Rectal smooth muscle tissue (tissue), 1 donor: ENCODE measurements at regions not wholly inside any gene's neighbourhood (a gene's known extent, or its start where the extent isn't known, plus 50 kb on each side); places are given as distances from the start of the nearest gene placed in this dataset.

Experiments used
- H3K27ac ChIP-seq: one replicate; pipeline ENCODE4 v1.7.0; 2013; ENCODE audit warnings: low read depth, low read length, inconsistent platforms
- H3K27me3 ChIP-seq: one replicate; pipeline ENCODE4 v1.7.0; 2013; ENCODE audit warnings: low read length; ENCODE audit not compliant: control insufficient read depth, insufficient read depth
- H3K36me3 ChIP-seq: one replicate; pipeline ENCODE4 v1.7.0; 2013; ENCODE audit warnings: low read length; ENCODE audit not compliant: control insufficient read depth, insufficient read depth
- H3K4me1 ChIP-seq: one replicate; pipeline ENCODE4 v1.7.0; 2013; ENCODE audit warnings: low read length; ENCODE audit not compliant: control insufficient read depth, insufficient read depth
- H3K4me3 ChIP-seq: one replicate; pipeline ENCODE4 v1.7.0; 2013; ENCODE audit warnings: low read length
- H3K9ac ChIP-seq: one replicate; pipeline ENCODE4 v1.7.0; 2013; ENCODE audit warnings: low read length

- Histone ChIP-seq H3K27me3 (no peaks in the 10 kb centered on the region), H3K27ac (no peak overlapping the region), H3K36me3 (no peaks in the 10 kb centered on the region), H3K4me3 (peak overlapping the region; percentile 12), H3K4me1 (peaks cover 5% of the 10 kb centered on the region), H3K9ac (no peak overlapping the region)
Measured at GRCh38 chr12:67747869-67748742, 99.6 kb downstream of the DYRK2 start.

- H3K36me3 ChIP-seq = no peaks in the 10 kb centered on the region
- H3K27ac ChIP-seq = no peak overlapping the region
- no peak overlapping the region for H3K9ac ChIP-seq
- no peak overlapping the region for H3K4me3 ChIP-seq
- H3K4me1 ChIP-seq = peaks cover 5% of the 10 kb centered on the region
- H3K27me3 ChIP-seq = no peaks in the 10 kb centered on the region
Measured at GRCh38 chr12:67748743-67749040, 100.1 kb downstream of the DYRK2 start.

GRCh38 chr12:67750513-67751183 lies 102.1 kb downstream of the DYRK2 start:
- no peaks in the 10 kb centered on the region for H3K36me3 ChIP-seq
- H3K4me1 ChIP-seq = peaks cover 13% of the 10 kb centered on the region
- H3K9ac ChIP-seq = no peak overlapping the region
- no peak overlapping the region for H3K27ac ChIP-seq
- no peaks in the 10 kb centered on the region for H3K27me3 ChIP-seq
- H3K4me3 ChIP-seq = no peak overlapping the region

- no peaks in the 10 kb centered on the region for H3K36me3 ChIP-seq
- H3K9ac ChIP-seq = no peak overlapping the region
- H3K27ac ChIP-seq = peak overlapping the region; percentile 11
- peaks cover 13% of the 10 kb centered on the region for H3K4me1 ChIP-seq
- H3K27me3 ChIP-seq = no peaks in the 10 kb centered on the region
- no peak overlapping the region for H3K4me3 ChIP-seq
Measured at GRCh38 chr12:67751381-67751928, 102.9 kb downstream of the DYRK2 start.

- Histone ChIP-seq H3K4me1 (peaks cover 13% of the 10 kb centered on the region), H3K4me3 (no peak overlapping the region), H3K27ac (no peak overlapping the region), H3K27me3 (no peaks in the 10 kb centered on the region), H3K36me3 (no peaks in the 10 kb centered on the region), H3K9ac (no peak overlapping the region)
Measured at GRCh38 chr12:67752226-67752732, 103.7 kb downstream of the DYRK2 start.

GRCh38 chr12:67754933-67755697 lies 106.6 kb downstream of the DYRK2 start:
- Histone ChIP-seq H3K36me3 (no peaks in the 10 kb centered on the region), H3K4me1 (peaks cover 10% of the 10 kb centered on the region), H3K4me3 (peak overlapping the region; percentile 9), H3K27ac (peak overlapping the region; percentile 37), H3K27me3 (no peaks in the 10 kb centered on the region), H3K9ac (no peak overlapping the region)

GRCh38 chr12:67757651-67758050 lies 109.1 kb downstream of the DYRK2 start:
- no peaks in the 10 kb centered on the region for H3K36me3 ChIP-seq

GRCh38 chr12:67758119-67758518 lies 109.6 kb downstream of the DYRK2 start:
- H3K9ac ChIP-seq = no peak overlapping the region
- H3K27me3 ChIP-seq = no peaks in the 10 kb centered on the region
- peaks cover 8% of the 10 kb centered on the region for H3K4me1 ChIP-seq
- no peak overlapping the region for H3K27ac ChIP-seq
- no peak overlapping the region for H3K4me3 ChIP-seq
- no peaks in the 10 kb centered on the region for H3K36me3 ChIP-seq

More at GRCh38 chr12:67757651-67758050, 109.1 kb downstream of the DYRK2 start:
- Histone ChIP-seq H3K4me1 (peaks cover 8% of the 10 kb centered on the region), H3K27me3 (no peaks in the 10 kb centered on the region), H3K9ac (no peak overlapping the region), H3K27ac (no peak overlapping the region), H3K4me3 (no peak overlapping the region)

- Histone ChIP-seq H3K4me3 (no peak overlapping the region), H3K36me3 (no peaks in the 10 kb centered on the region), H3K4me1 (peaks cover 8% of the 10 kb centered on the region), H3K27ac (no peak overlapping the region), H3K9ac (no peak overlapping the region), H3K27me3 (no peaks in the 10 kb centered on the region)
Measured at GRCh38 chr12:67758521-67758920, 110.0 kb downstream of the DYRK2 start.

- no peak overlapping the region for H3K4me3 ChIP-seq
- H3K9ac ChIP-seq = no peak overlapping the region
- H3K36me3 ChIP-seq = no peaks in the 10 kb centered on the region
- H3K27me3 ChIP-seq = no peaks in the 10 kb centered on the region
- H3K27ac ChIP-seq = no peak overlapping the region
- H3K4me1 ChIP-seq = peaks cover 4% of the 10 kb centered on the region
Measured at GRCh38 chr12:67759829-67760228, 111.3 kb downstream of the DYRK2 start.

- Histone ChIP-seq H3K9ac (no peak overlapping the region), H3K27ac (no peak overlapping the region), H3K36me3 (no peaks in the 10 kb centered on the region), H3K4me3 (no peak overlapping the region), H3K4me1 (no peaks in the 10 kb centered on the region), H3K27me3 (no peaks in the 10 kb centered on the region)
Measured at GRCh38 chr12:67760586-67761275, 112.2 kb downstream of the DYRK2 start.
